ENCODE measurements at regions not wholly inside any gene's neighbourhood (a gene's known extent, or its start where the extent isn't known, plus 50 kb on each side); places are given as distances from the start of the nearest gene placed in this dataset.

DNA sequence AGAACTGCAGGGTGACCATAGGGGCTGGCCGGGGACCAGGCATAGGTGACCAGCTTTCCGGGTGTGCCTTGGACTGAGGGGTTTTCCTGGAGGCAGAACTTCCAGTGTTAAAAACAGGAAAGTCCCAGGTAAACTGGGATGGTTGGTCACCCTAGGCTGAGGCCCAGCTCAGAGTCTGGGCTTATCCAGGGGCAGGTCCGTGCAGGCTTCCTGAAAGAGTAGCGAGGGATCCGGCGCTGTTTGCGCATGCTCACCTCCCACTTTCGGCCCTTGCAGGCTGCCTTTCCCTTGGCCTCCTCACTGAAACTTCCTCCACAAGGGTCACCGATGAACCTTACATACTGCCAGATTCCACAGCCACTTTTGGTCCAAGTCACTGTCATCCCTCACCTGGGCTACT lies 119.8 kb upstream of the PLET1 start:
- FAIRE-seq (no peak), DNase-seq (ENCODE audit: insufficient read length, low spot score) (no peak)
- TF ChIP-seq, protein P1, sequence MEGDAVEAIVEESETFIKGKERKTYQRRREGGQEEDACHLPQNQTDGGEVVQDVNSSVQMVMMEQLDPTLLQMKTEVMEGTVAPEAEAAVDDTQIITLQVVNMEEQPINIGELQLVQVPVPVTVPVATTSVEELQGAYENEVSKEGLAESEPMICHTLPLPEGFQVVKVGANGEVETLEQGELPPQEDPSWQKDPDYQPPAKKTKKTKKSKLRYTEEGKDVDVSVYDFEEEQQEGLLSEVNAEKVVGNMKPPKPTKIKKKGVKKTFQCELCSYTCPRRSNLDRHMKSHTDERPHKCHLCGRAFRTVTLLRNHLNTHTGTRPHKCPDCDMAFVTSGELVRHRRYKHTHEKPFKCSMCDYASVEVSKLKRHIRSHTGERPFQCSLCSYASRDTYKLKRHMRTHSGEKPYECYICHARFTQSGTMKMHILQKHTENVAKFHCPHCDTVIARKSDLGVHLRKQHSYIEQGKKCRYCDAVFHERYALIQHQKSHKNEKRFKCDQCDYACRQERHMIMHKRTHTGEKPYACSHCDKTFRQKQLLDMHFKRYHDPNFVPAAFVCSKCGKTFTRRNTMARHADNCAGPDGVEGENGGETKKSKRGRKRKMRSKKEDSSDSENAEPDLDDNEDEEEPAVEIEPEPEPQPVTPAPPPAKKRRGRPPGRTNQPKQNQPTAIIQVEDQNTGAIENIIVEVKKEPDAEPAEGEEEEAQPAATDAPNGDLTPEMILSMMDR (IDR thresholded peaks at IDR 0.05; ENCODE audit: insufficient read depth, missing control alignments) = no peak

DNA sequence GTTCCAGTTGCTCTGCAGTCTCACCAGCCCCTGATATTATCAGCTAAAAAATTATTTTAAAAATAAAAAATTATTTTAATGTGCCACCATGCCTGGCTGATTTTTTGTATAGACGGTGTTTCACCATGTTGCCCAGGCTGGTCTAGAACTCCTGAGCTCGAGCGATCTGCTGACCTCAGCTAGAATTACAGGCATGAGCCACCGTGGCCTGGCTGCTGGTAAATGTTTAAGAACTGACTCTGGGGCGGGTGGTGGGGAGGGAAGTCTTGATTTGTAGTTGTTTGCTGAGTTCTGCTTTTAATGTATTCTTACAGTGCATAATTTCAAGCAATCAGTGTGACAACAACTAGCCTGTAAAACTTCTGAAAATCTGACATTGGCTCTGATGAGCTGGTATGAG lies 120.9 kb upstream of the PLET1 start:
- no peak for DNase-seq (ENCODE audit: insufficient read length, low spot score)
- TF ChIP-seq, protein P1 (IDR thresholded peaks at IDR 0.05; ENCODE audit: insufficient read depth, missing control alignments) = no peak
- FAIRE-seq = no peak

DNA sequence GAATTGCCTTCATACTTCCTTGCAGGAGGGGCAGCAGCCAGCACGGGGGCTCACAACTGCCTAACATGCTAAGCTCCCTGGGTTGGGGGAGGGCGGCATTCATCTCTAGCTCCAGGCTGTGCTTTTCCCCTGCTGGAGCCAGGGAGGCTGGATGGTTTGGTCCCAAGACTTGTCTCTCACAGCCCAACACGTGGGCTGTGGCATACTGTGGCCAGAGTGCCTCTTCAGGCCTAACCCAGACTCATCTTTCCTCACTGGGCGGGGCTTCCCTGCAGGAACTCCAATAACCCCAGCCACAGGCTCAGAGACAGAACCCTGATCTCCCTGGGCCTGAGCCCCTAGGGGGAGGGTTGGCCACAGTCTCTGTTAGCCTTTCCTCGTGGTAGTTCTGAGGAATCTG lies 121.9 kb upstream of the PLET1 start:
- FAIRE-seq (no peak), DNase-seq (ENCODE audit: insufficient read length, low spot score) (no peak)
- TF ChIP-seq, protein P1 (IDR thresholded peaks at IDR 0.05; ENCODE audit: insufficient read depth, missing control alignments) = no peak

DNA sequence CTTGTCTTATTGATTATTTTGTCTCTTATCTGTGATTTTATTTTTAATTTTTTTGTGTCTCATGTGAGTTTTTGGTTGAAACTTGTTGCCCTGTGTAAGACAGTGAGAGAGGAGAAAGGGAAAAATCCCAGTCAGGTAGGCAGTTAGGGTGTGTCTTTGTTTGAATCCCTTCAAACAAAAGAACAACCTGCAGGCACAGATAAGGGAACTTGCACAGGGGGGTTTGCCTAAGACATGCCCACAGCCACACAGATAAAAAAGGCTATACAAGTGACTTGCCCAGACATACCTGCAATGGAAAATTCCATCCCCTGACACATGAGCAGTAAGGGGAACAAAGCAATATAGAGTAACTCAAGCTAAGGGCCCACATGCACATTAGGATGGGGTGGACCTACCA lies 127.8 kb upstream of the PLET1 start:
- FAIRE-seq (no peak), DNase-seq (ENCODE audit: insufficient read length, low spot score) (no peak)
- TF ChIP-seq, protein P1 (IDR thresholded peaks at IDR 0.05; ENCODE audit: insufficient read depth, missing control alignments) = no peak

DNA sequence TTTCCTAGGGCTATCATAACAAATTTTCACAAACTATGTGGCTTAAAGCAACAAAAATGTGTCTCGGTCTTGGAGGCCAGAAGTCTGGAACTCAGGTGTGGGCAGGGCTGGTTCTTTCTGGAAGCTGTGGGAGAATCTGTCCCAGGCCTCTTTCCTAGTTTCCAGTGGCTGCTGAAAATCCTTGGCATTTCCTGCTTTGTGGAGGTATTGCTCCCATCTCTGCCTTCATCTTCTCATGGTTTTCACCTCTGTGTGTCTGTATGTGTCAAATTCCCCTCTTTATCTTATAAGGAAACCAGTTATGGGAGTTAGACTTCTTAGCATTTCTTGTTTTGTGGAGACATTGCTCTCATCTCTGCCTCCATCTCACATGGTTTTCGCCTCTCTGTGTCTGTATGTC lies 130.4 kb upstream of the PLET1 start:
- DNase-seq (ENCODE audit: insufficient read length, low spot score) = no peak

DNA sequence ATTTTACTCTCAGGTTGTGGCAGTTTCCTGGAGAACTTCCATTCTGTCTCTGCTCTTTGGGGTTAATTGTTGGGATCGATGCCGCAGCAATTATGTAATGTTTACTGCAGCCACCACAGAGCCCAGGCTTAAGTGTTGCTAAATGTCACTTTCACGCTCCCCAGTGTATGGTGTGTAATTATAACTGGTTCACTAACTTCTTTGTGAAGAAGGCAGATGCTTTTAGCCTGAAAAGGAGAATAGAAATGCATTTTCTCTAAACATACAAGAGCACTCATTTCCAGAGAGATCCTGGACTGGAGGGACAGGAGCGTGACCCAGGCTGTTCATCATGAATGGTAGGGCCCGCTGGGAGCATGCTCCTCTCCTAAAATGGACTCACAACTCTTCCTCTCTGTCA lies 132.2 kb upstream of the PLET1 start:
- TF ChIP-seq, protein P1 (IDR thresholded peaks at IDR 0.05; ENCODE audit: insufficient read depth, missing control alignments) = no peak
- no peak for DNase-seq (ENCODE audit: insufficient read length, low spot score)
- no peak for FAIRE-seq

More for the DNA sequence above, 130.4 kb upstream of the PLET1 start:
- TF ChIP-seq, protein P1 (IDR thresholded peaks at IDR 0.05; ENCODE audit: insufficient read depth, missing control alignments) = no peak
- no peak for FAIRE-seq

DNA sequence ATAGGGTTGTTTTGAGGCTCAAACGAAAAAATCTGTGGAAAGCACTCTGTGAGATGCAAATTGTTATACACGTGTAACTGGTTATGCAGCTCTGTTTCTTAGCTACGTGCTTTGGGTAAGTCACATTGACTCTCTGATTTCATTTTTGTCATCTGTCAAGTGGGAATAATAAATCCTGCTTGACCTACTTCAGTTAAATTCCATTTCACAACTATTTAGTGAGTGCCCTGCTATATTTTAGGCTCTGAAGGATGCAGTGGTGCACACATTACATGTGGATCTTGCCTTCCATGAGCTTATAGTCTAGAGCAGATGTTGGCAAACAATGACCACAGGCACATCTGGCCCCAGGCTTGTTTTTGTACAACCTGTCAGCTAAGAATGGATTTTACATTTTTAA lies 133.6 kb upstream of the PLET1 start:
- no peak for FAIRE-seq
- TF ChIP-seq, protein P1 (IDR thresholded peaks at IDR 0.05; ENCODE audit: insufficient read depth, missing control alignments) = no peak
- no peak for DNase-seq (ENCODE audit: insufficient read length, low spot score)

Measured in D721Med (cell line).